Ectodermal cell (in vitro differentiated cells): ENCODE measurements at regions not wholly inside any gene's neighbourhood (a gene's known extent, or its start where the extent isn't known, plus 50 kb on each side); places are given as distances from the start of the nearest gene placed in this dataset.
"Not testable (repeated sequence)": the region's sequence is repeated elsewhere in the genome, so short reads cannot be mapped to it uniquely, and the experiment has no call there.

Experiments
- H3K27ac ChIP-seq: 2 replicates; pipeline ENCODE4 v1.7.0; 2013; ENCODE audit warnings: mild to moderate bottlenecking, low read depth, low read length; ENCODE audit not compliant: insufficient read depth, poor library complexity, severe bottlenecking
- H3K27me3 ChIP-seq: 2 replicates; pipeline ENCODE4 v1.7.0; 2013; ENCODE audit warnings: mild to moderate bottlenecking, low read length; ENCODE audit not compliant: insufficient read depth, control insufficient read depth, poor library complexity, severe bottlenecking
- H3K36me3 ChIP-seq: one replicate; pipeline ENCODE4 v1.7.0; 2013; ENCODE audit warnings: low read length; ENCODE audit not compliant: control insufficient read depth, insufficient read depth
- H3K4me1 ChIP-seq: one replicate; pipeline ENCODE4 v1.7.0; 2013; ENCODE audit warnings: low read length; ENCODE audit not compliant: control insufficient read depth, insufficient read depth
- H3K4me3 ChIP-seq: 2 replicates; pipeline ENCODE4 v1.7.0; 2013; ENCODE audit warnings: low read depth, low read length, control low read depth; ENCODE audit not compliant: insufficient read depth
- H3K9me3 ChIP-seq: 2 replicates; pipeline ENCODE4 v1.7.0; 2013; ENCODE audit warnings: mild to moderate bottlenecking, low read length, moderate library complexity; ENCODE audit not compliant: control insufficient read depth
- WGBS, 2 experiments: methylation state at CpG; one replicate each; pipeline ENCODE4 v1.1.7; 2013; ENCODE audit warnings: missing lambda C conversion rate in 2 of 2; 5-methylcytosine and 5-hydroxymethylcytosine counted together

- Histone ChIP-seq H3K36me3 (no peaks in the 10 kb centered on the region), H3K4me1 (no peaks in the 10 kb centered on the region), H3K9me3 (no peaks in the 10 kb centered on the region), H3K4me3 (no peak overlapping the region), H3K27ac (no peak overlapping the region), H3K27me3 (no peaks in the 10 kb centered on the region)
- 98 to 100% methylated on average over 2 of the region's 2 CpGs for WGBS, 2 experiments
These were observed 359.5 kb downstream of the CETN3 start for GRCh38 chr5:90050103-90050502.

GRCh38 chr5:90047113-90047512 is 362.4 kb downstream of the CETN3 start:
- Histone ChIP-seq H3K4me3 (no peak overlapping the region), H3K27me3 (no peaks in the 10 kb centered on the region), H3K4me1 (no peaks in the 10 kb centered on the region), H3K27ac (no peak overlapping the region), H3K36me3 (no peaks in the 10 kb centered on the region), H3K9me3 (no peaks in the 10 kb centered on the region)
- 98% methylated on average over 4 to 5 of the region's 5 CpGs for WGBS, 2 experiments

GRCh38 chr5:90040082-90040481 is 369.5 kb downstream of the CETN3 start:
- WGBS, 2 experiments, result 82 to 100% methylated on average over 1 to 2 of the region's 4 CpGs
- not testable (repeated sequence) for H3K27ac ChIP-seq, H3K27me3 ChIP-seq, H3K36me3 ChIP-seq, H3K4me1 ChIP-seq, H3K9me3 ChIP-seq, H3K4me3 ChIP-seq

GRCh38 chr5:90037646-90038045 is 371.9 kb downstream of the CETN3 start:
- 91 to 95% methylated on average over 4 of the region's 4 CpGs for whole genome bisulfite sequencing, 2 experiments
- Histone ChIP-seq H3K27ac (no peak overlapping the region), H3K9me3 (no peaks in the 10 kb centered on the region), H3K4me3 (no peak overlapping the region), H3K4me1 (no peaks in the 10 kb centered on the region), H3K36me3 (no peaks in the 10 kb centered on the region), H3K27me3 (no peaks in the 10 kb centered on the region)

GRCh38 chr5:90022711-90023053 is 386.9 kb downstream of the CETN3 start:
- no peaks in the 10 kb centered on the region for H3K4me1 ChIP-seq
- no peaks in the 10 kb centered on the region for H3K36me3 ChIP-seq
- no peak overlapping the region for H3K4me3 ChIP-seq
- no peak overlapping the region for H3K27ac ChIP-seq
- H3K27me3 ChIP-seq, result no peaks in the 10 kb centered on the region
- no peaks in the 10 kb centered on the region for H3K9me3 ChIP-seq

- Histone ChIP-seq H3K9me3 (no peaks in the 10 kb centered on the region), H3K27me3 (no peaks in the 10 kb centered on the region), H3K4me3 (no peak overlapping the region), H3K4me1 (no peaks in the 10 kb centered on the region), H3K27ac (no peak overlapping the region), H3K36me3 (no peaks in the 10 kb centered on the region)
- WGBS, 2 experiments, result 83 to 100% methylated on average over 1 of the region's 1 CpG
These were observed 387.4 kb downstream of the CETN3 start for GRCh38 chr5:90022002-90022710.

- Histone ChIP-seq H3K27ac (no peak overlapping the region), H3K27me3 (no peaks in the 10 kb centered on the region)
- WGBS, 2 experiments, result 94% methylated on average over 5 of the region's 5 CpGs
These were observed 388.7 kb downstream of the CETN3 start for GRCh38 chr5:90020575-90021538.

GRCh38 chr5:90017239-90017638 is 392.3 kb downstream of the CETN3 start:
- Histone ChIP-seq H3K4me3 (no peak overlapping the region), H3K4me1 (peaks cover 4% of the 10 kb centered on the region), H3K27ac (no peak overlapping the region), H3K36me3 (no peaks in the 10 kb centered on the region), H3K9me3 (no peaks in the 10 kb centered on the region), H3K27me3 (no peaks in the 10 kb centered on the region)
- 89 to 94% methylated on average over 3 of the region's 3 CpGs for WGBS, 2 experiments

More at GRCh38 chr5:90020575-90021538, 388.7 kb downstream of the CETN3 start:
- Histone ChIP-seq H3K36me3 (no peaks in the 10 kb centered on the region), H3K4me1 (no peaks in the 10 kb centered on the region), H3K4me3 (no peak overlapping the region), H3K9me3 (no peaks in the 10 kb centered on the region)

GRCh38 chr5:90015584-90016018 is 394.0 kb downstream of the CETN3 start:
- peaks cover 4% of the 10 kb centered on the region for H3K4me1 ChIP-seq
- H3K27ac ChIP-seq, result no peak overlapping the region
- H3K9me3 ChIP-seq, result no peaks in the 10 kb centered on the region
- H3K4me3 ChIP-seq, result no peak overlapping the region
- WGBS, 2 experiments, result 78% methylated on average over 3 of the region's 3 CpGs
- no peaks in the 10 kb centered on the region for H3K36me3 ChIP-seq
- H3K27me3 ChIP-seq, result no peaks in the 10 kb centered on the region

- no peaks in the 10 kb centered on the region for H3K36me3 ChIP-seq
- H3K27me3 ChIP-seq, result no peaks in the 10 kb centered on the region
- H3K9me3 ChIP-seq, result no peaks in the 10 kb centered on the region
- H3K4me1 ChIP-seq, result peaks cover 4% of the 10 kb centered on the region
- no peak overlapping the region for H3K4me3 ChIP-seq
- no peak overlapping the region for H3K27ac ChIP-seq
These were observed 395.1 kb downstream of the CETN3 start for GRCh38 chr5:90014420-90014819.
